H9 (cell line): ENCODE measurements at regions not wholly inside any gene's neighbourhood (a gene's known extent, or its start where the extent isn't known, plus 50 kb on each side); places are given as distances from the start of the nearest gene placed in this dataset.

Source experiments
- DNase-seq: peaks from one replicate; pipeline ENCODE4 v3.0.0-alpha.2; 2017
- H2AFZ ChIP-seq: one replicate; pipeline ENCODE4 v1.6.1; 2013; ENCODE audit warnings: mild to moderate bottlenecking, low read length, control low read depth, moderate library complexity
- H2AK5ac ChIP-seq: 2 replicates; pipeline ENCODE4 v1.6.1; 2013; ENCODE audit warnings: low read length, control low read depth, mixed read lengths; ENCODE audit not compliant: insufficient read length
- H2BK120ac ChIP-seq: one replicate; pipeline ENCODE4 v1.6.1; 2013; ENCODE audit warnings: low read depth, mild to moderate bottlenecking, low read length, control low read depth, inconsistent platforms; ENCODE audit not compliant: poor library complexity, severe bottlenecking
- H2BK12ac ChIP-seq: 2 replicates; pipeline ENCODE4 v1.6.1; 2013; ENCODE audit warnings: low read length, control low read depth, mixed read lengths, low read depth; ENCODE audit not compliant: insufficient read length
- H2BK15ac ChIP-seq: 2 replicates; pipeline ENCODE4 v1.6.1; 2013; ENCODE audit warnings: low read depth, low read length, control low read depth
- H2BK20ac ChIP-seq: one replicate; pipeline ENCODE4 v1.6.1; 2013; ENCODE audit warnings: low read depth, mild to moderate bottlenecking, low read length, control low read depth, inconsistent platforms; ENCODE audit not compliant: poor library complexity, severe bottlenecking
- H2BK5ac ChIP-seq: 2 replicates; pipeline ENCODE4 v1.6.1; 2013; ENCODE audit warnings: low read length, control low read depth, mixed read lengths; ENCODE audit not compliant: insufficient read length
- H3K14ac ChIP-seq: 2 replicates; pipeline ENCODE4 v1.6.1; 2013; ENCODE audit warnings: low read length, control low read depth; ENCODE audit not compliant: insufficient read depth
- H3K18ac ChIP-seq: 2 replicates; pipeline ENCODE4 v1.6.1; 2013; ENCODE audit warnings: low read depth, mild to moderate bottlenecking, mixed read lengths, low read length, control low read depth; ENCODE audit not compliant: insufficient read length
- H3K23ac ChIP-seq: 2 replicates; pipeline ENCODE4 v1.6.1; 2013; ENCODE audit warnings: low read length, control low read depth, mixed read lengths, low read depth; ENCODE audit not compliant: insufficient read length
- H3K23me2 ChIP-seq: 2 replicates; pipeline ENCODE4 v1.6.1; 2013; ENCODE audit warnings: low read depth, mild to moderate bottlenecking, mixed read lengths, low read length, control low read depth; ENCODE audit not compliant: insufficient read length, poor library complexity, severe bottlenecking
- H3K27ac ChIP-seq: 2 replicates; pipeline ENCODE4 v1.5.1; 2013; ENCODE audit warnings: low read length, control low read depth, mixed read lengths, low read depth; ENCODE audit not compliant: insufficient read length
- H3K27me3 ChIP-seq: 2 replicates; pipeline ENCODE4 v1.6.1; 2013; ENCODE audit warnings: low read length, control low read depth, inconsistent platforms; ENCODE audit not compliant: insufficient read depth
- H3K4ac ChIP-seq: 2 replicates; pipeline ENCODE4 v1.6.1; 2013; ENCODE audit warnings: low read depth, mild to moderate bottlenecking, control low read depth, inconsistent platforms, low read length, moderate library complexity
- H3K4me1 ChIP-seq: 2 replicates; pipeline ENCODE4 v1.6.1; 2013; ENCODE audit warnings: low read length, control low read depth, inconsistent platforms; ENCODE audit not compliant: insufficient read depth
- H3K4me2 ChIP-seq: 2 replicates; pipeline ENCODE4 v1.6.1; 2013; ENCODE audit warnings: low read length, control low read depth, mixed read lengths; ENCODE audit not compliant: insufficient read length, insufficient read depth
- H3K56ac ChIP-seq: 2 replicates; pipeline ENCODE4 v1.6.1; 2013; ENCODE audit warnings: low read depth, mild to moderate bottlenecking, mixed read lengths, low read length, control low read depth; ENCODE audit not compliant: insufficient read length
- H3K79me1 ChIP-seq: 2 replicates; pipeline ENCODE4 v1.6.1; 2013; ENCODE audit warnings: low read depth, mild to moderate bottlenecking, moderate library complexity, low read length, control low read depth, inconsistent platforms; ENCODE audit not compliant: insufficient read depth, poor library complexity, severe bottlenecking
- H3K79me2 ChIP-seq: 2 replicates; pipeline ENCODE4 v1.6.1; 2013; ENCODE audit warnings: low read length, control low read depth, inconsistent platforms; ENCODE audit not compliant: insufficient read depth
- H3K9ac ChIP-seq: 2 replicates; pipeline ENCODE4 v1.6.1; 2013; ENCODE audit warnings: low read length, control low read depth, mixed read lengths; ENCODE audit not compliant: insufficient read length; ENCODE audit errors: extremely low read depth
- H3K9me3 ChIP-seq: one replicate; pipeline ENCODE4 v1.6.1; 2013; ENCODE audit warnings: low read depth, low read length, inconsistent platforms; ENCODE audit not compliant: control insufficient read depth
- H3T11ph ChIP-seq: one replicate; pipeline ENCODE4 v1.6.1; 2013; ENCODE audit warnings: mild to moderate bottlenecking, low read length, control low read depth, inconsistent platforms
- H4K20me1 ChIP-seq: one replicate; pipeline ENCODE4 v1.6.1; 2013; ENCODE audit not compliant: control insufficient read depth, insufficient read length, insufficient read depth
- H4K5ac ChIP-seq: 2 replicates; pipeline ENCODE4 v1.6.1; 2013; ENCODE audit warnings: low read depth, mild to moderate bottlenecking, mixed read lengths, low read length, control low read depth; ENCODE audit not compliant: insufficient read length
- H4K8ac ChIP-seq: replicated peaks from 2 replicates; pipeline ENCODE4 v1.6.1; 2013; ENCODE audit warnings: low read length, control low read depth, mixed read lengths, low read depth; ENCODE audit not compliant: insufficient read length
- H4K91ac ChIP-seq: 2 replicates; pipeline ENCODE4 v1.6.1; 2013; ENCODE audit warnings: low read depth, mild to moderate bottlenecking, moderate library complexity, mixed read lengths, low read length, control low read depth; ENCODE audit not compliant: insufficient read length
- H3K27ac Mint-ChIP-seq, 3 experiments: 2 replicates in 2 of 3; 3 replicates in 1 of 3; pipeline ENCODE4 v1.8.0; 2020 to 2021; ENCODE audit warnings: mixed read lengths in 3 of 3, mild to moderate bottlenecking in 1 of 3, moderate library complexity in 1 of 3
- H3K27me3 Mint-ChIP-seq: 2 replicates; pipeline ENCODE4 v1.8.0; 2021; ENCODE audit warnings: low read depth, mild to moderate bottlenecking, moderate library complexity, mixed read lengths
- H3K36me3 Mint-ChIP-seq, 3 experiments: 2 replicates in 2 of 3; 3 replicates in 1 of 3; pipeline ENCODE4 v1.8.0; 2020 to 2021; ENCODE audit warnings: low read depth in 3 of 3, mixed read lengths in 3 of 3; ENCODE audit not compliant: insufficient read depth in 1 of 3
- H3K4me1 Mint-ChIP-seq, 2 experiments: 2 replicates each; pipeline ENCODE4 v1.8.0; 2020; ENCODE audit warnings: mixed read lengths in 2 of 2
- H3K4me3 Mint-ChIP-seq, 2 experiments: 2 replicates in 1 of 2; 3 replicates in 1 of 2; pipeline ENCODE4 v1.8.0; 2020 to 2021; ENCODE audit warnings: mild to moderate bottlenecking in 2 of 2, mixed read lengths in 2 of 2, moderate library complexity in 1 of 2
- H3K9me3 Mint-ChIP-seq, 2 experiments: 2 replicates in 1 of 2; 3 replicates in 1 of 2; pipeline ENCODE4 v1.8.0; 2020; ENCODE audit warnings: mild to moderate bottlenecking in 2 of 2, mixed read lengths in 2 of 2, moderate library complexity in 1 of 2
- CTCF ChIP-seq: fragments of 200-600 bp; sonication (generic); conservative IDR thresholded peaks from 3 replicates; pipeline ENCODE4 v1.8.0; 2021; ENCODE audit warnings: antibody characterized with exemption, mild to moderate bottlenecking
- WGBS: extraction: QIAGEN DNeasy Blood & Tissue Kit; methylation state at CpG from one replicate; pipeline ENCODE4 v1.1.7; 2013; ENCODE audit warnings: missing lambda C conversion rate, low lambda C conversion rate, mixed read lengths; ENCODE audit not compliant: insufficient read length; ENCODE audit errors: extremely low coverage; 5-methylcytosine and 5-hydroxymethylcytosine counted together

DNA sequence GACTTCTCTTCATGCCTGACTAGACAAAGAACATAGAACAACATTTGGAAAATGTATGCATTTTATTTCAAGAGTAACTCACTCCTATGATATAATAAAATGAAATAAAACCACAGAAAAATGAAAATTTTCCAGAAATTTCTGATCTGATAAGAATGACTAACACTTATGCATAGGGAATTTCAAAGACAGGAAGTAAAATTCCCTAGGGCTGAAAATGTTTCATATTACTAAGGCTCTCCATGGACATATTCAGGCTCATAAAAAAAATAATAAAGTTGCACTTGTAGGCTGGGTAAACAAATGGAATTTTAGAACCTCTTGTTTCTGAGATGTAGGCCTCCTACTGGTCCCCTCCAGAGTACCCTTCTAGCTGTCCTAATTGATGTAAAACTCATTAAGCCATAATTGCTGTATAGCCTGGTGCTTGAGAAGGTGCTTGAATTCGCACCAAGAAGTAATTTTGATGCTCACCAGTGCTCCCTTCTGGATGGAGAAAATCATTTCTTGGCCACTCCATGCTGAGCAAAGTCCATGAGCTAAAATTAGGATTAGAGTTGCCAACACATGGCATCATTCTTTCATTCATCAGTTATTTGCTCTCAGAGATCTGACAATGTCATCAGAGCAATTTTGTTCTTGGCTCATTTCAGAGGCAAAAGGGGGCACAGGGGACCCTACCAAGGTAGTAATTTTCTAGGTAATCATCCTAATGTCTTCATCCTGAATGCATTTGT is 641.0 kb upstream of the CAMK1G start:
- Histone ChIP-seq H3K9me3 (no peaks in the 10 kb centered on the region), H3K27me3 (no peaks in the 10 kb centered on the region), H2AFZ (no peak overlapping the region), H2BK15ac (no peak overlapping the region), H2BK5ac (no peak overlapping the region), H3K79me1 (no peaks in the 10 kb centered on the region), H3K4me1 (no peaks in the 10 kb centered on the region), H2BK12ac (no peak overlapping the region), H2BK120ac (no peak overlapping the region), H3K4ac (no peak overlapping the region), H3K18ac (no peak overlapping the region), H3K27ac (no peak overlapping the region), H3K23ac (no peak overlapping the region), H3T11ph (no peak overlapping the region), H3K14ac (no peak overlapping the region), H4K8ac (no peak overlapping the region), H3K56ac (no peak overlapping the region), H2BK20ac (no peak overlapping the region), H3K23me2 (no peaks in the 10 kb centered on the region), H4K20me1 (no peaks in the 10 kb centered on the region), H4K91ac (no peak overlapping the region), H4K5ac (no peak overlapping the region), H3K4me2 (no peak overlapping the region), H3K9ac (no peak overlapping the region), H2AK5ac (no peak overlapping the region), H3K79me2 (no peaks in the 10 kb centered on the region)
- DNase-seq = no peak
- no peaks in the 10 kb centered on the region for H3K36me3 Mint-ChIP-seq
- no CpG with 5 or more reads among the region's 1 CpG for WGBS
- no peaks in the 10 kb centered on the region for H3K27me3 Mint-ChIP-seq
- H3K9me3 Mint-ChIP-seq = no peaks in the 10 kb centered on the region
- TF ChIP-seq CTCF = no peak; the same call in 2 of the 3 replicates
- no peak overlapping the region for H3K27ac Mint-ChIP-seq
- no peak overlapping the region for H3K4me3 Mint-ChIP-seq
- 0 out of 4 replicates have a peak, but pooled peaks cover 0 to 2% of the 10 kb centered on the region in 2 experiments for H3K4me1 Mint-ChIP-seq
